WTC11 (cell line): ENCODE measurements at regions not wholly inside any gene's neighbourhood (a gene's known extent, or its start where the extent isn't known, plus 50 kb on each side); places are given as distances from the start of the nearest gene placed in this dataset.

Experiments
- ATF1 ChIP-seq: sonication (generic); formaldehyde crosslinking; IDR thresholded peaks from 2 replicates; pipeline ENCODE4 v1.8.1; 2023; ENCODE audit warnings: mild to moderate bottlenecking, moderate library complexity, missing genetic modification reagents
- EMX1 ChIP-seq: fragments of 250-450 bp; sonication (Bioruptor Pico); IDR thresholded peaks from 2 replicates; pipeline ENCODE4 v1.8.0; 2021; ENCODE audit warnings: mild to moderate bottlenecking
- NFATC4 ChIP-seq: fragments of 250-450 bp; sonication (Bioruptor Pico); IDR thresholded peaks from 2 replicates; pipeline ENCODE4 v1.9.0; 2021; ENCODE audit warnings: mild to moderate bottlenecking
- TF ChIP-seq, protein P1 (sequence below): sonication (generic); formaldehyde crosslinking; IDR thresholded peaks from 2 replicates; pipeline ENCODE4 v1.8.0; 2023; ENCODE audit warnings: mild to moderate bottlenecking, missing genetic modification reagents
- TF ChIP-seq, protein P2 (sequence below): fragments of 250-450 bp; sonication (Bioruptor Pico); IDR thresholded peaks from 2 replicates; pipeline ENCODE4 v1.9.0; 2021; ENCODE audit warnings: mild to moderate bottlenecking
- TF ChIP-seq, protein P3 (sequence below): sonication (generic); formaldehyde crosslinking; IDR thresholded peaks from 2 replicates; pipeline ENCODE4 v1.8.1; 2022; ENCODE audit warnings: low read depth, mild to moderate bottlenecking, moderate library complexity, missing genetic modification reagents, borderline replicate concordance
- TF ChIP-seq, protein P4 (sequence below): sonication (generic); formaldehyde crosslinking; IDR thresholded peaks from 2 replicates; pipeline ENCODE4 v1.8.1; 2022; ENCODE audit warnings: mild to moderate bottlenecking, moderate library complexity, missing genetic modification reagents
- TF ChIP-seq, protein P5 (sequence below): sonication (generic); formaldehyde crosslinking; conservative IDR thresholded peaks from 2 replicates; pipeline ENCODE4 v1.8.1; 2022; ENCODE audit warnings: mild to moderate bottlenecking, missing genetic modification reagents
- TF ChIP-seq, protein P6 (sequence below): sonication (generic); formaldehyde crosslinking; IDR thresholded peaks from 2 replicates; pipeline ENCODE4 v1.8.0; 2023; ENCODE audit warnings: missing genetic modification reagents, mild to moderate bottlenecking, borderline replicate concordance

DNA sequence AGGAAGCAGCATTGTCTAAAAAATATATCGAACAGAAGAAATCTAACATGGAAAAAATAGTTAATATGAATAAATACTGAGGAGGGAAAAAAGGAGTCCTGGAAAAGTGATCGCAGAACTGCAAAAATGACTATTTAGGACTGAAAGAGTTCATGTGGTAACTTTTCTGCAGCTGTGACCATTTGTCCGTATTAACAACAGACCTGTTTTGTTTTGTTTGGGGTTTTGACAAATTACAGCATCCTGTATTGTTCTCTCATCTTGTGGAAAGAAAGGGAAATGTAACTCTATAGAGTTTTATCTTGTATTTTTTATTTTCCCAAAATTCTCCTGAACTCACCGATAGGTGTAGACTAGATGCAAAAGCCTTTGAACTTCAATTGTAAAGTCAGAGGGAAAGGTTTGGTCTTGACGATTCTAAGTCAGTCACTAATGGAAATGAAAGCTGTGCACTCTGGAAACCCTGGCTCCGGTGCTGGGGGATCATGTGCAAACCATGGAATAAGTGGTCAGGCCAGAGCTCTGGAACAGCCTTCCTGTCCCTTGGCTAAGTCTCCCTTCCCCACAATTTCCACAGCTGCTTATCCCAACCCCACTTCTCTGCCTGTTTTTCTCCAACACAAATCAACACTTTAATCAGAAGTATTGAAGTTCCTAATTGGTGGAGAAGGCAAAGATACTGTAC lies 51.2 kb upstream of the MARCKS start (continued):
- TF ChIP-seq, protein P1, sequence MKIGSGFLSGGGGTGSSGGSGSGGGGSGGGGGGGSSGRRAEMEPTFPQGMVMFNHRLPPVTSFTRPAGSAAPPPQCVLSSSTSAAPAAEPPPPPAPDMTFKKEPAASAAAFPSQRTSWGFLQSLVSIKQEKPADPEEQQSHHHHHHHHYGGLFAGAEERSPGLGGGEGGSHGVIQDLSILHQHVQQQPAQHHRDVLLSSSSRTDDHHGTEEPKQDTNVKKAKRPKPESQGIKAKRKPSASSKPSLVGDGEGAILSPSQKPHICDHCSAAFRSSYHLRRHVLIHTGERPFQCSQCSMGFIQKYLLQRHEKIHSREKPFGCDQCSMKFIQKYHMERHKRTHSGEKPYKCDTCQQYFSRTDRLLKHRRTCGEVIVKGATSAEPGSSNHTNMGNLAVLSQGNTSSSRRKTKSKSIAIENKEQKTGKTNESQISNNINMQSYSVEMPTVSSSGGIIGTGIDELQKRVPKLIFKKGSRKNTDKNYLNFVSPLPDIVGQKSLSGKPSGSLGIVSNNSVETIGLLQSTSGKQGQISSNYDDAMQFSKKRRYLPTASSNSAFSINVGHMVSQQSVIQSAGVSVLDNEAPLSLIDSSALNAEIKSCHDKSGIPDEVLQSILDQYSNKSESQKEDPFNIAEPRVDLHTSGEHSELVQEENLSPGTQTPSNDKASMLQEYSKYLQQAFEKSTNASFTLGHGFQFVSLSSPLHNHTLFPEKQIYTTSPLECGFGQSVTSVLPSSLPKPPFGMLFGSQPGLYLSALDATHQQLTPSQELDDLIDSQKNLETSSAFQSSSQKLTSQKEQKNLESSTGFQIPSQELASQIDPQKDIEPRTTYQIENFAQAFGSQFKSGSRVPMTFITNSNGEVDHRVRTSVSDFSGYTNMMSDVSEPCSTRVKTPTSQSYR, result no peak
- TF ChIP-seq, protein P2, sequence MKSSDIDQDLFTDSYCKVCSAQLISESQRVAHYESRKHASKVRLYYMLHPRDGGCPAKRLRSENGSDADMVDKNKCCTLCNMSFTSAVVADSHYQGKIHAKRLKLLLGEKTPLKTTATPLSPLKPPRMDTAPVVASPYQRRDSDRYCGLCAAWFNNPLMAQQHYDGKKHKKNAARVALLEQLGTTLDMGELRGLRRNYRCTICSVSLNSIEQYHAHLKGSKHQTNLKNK (CRISPR knock-in tag), result no peak
- TF ChIP-seq EMX1 (CRISPR knock-in tag), result no peak
- TF ChIP-seq NFATC4 (CRISPR knock-in tag), result no peak
- TF ChIP-seq, protein P3, sequence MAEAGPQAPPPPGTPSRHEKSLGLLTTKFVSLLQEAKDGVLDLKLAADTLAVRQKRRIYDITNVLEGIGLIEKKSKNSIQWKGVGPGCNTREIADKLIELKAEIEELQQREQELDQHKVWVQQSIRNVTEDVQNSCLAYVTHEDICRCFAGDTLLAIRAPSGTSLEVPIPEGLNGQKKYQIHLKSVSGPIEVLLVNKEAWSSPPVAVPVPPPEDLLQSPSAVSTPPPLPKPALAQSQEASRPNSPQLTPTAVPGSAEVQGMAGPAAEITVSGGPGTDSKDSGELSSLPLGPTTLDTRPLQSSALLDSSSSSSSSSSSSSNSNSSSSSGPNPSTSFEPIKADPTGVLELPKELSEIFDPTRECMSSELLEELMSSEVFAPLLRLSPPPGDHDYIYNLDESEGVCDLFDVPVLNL, result no peak
- TF ChIP-seq, protein P4, sequence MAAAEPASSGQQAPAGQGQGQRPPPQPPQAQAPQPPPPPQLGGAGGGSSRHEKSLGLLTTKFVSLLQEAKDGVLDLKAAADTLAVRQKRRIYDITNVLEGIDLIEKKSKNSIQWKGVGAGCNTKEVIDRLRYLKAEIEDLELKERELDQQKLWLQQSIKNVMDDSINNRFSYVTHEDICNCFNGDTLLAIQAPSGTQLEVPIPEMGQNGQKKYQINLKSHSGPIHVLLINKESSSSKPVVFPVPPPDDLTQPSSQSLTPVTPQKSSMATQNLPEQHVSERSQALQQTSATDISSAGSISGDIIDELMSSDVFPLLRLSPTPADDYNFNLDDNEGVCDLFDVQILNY (CRISPR knock-in tag), result no peak
- no peak for TF ChIP-seq ATF1 (CRISPR knock-in tag)
- TF ChIP-seq, protein P5, sequence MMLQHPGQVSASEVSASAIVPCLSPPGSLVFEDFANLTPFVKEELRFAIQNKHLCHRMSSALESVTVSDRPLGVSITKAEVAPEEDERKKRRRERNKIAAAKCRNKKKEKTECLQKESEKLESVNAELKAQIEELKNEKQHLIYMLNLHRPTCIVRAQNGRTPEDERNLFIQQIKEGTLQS (CRISPR knock-in tag), result no peak
- TF ChIP-seq, protein P6, sequence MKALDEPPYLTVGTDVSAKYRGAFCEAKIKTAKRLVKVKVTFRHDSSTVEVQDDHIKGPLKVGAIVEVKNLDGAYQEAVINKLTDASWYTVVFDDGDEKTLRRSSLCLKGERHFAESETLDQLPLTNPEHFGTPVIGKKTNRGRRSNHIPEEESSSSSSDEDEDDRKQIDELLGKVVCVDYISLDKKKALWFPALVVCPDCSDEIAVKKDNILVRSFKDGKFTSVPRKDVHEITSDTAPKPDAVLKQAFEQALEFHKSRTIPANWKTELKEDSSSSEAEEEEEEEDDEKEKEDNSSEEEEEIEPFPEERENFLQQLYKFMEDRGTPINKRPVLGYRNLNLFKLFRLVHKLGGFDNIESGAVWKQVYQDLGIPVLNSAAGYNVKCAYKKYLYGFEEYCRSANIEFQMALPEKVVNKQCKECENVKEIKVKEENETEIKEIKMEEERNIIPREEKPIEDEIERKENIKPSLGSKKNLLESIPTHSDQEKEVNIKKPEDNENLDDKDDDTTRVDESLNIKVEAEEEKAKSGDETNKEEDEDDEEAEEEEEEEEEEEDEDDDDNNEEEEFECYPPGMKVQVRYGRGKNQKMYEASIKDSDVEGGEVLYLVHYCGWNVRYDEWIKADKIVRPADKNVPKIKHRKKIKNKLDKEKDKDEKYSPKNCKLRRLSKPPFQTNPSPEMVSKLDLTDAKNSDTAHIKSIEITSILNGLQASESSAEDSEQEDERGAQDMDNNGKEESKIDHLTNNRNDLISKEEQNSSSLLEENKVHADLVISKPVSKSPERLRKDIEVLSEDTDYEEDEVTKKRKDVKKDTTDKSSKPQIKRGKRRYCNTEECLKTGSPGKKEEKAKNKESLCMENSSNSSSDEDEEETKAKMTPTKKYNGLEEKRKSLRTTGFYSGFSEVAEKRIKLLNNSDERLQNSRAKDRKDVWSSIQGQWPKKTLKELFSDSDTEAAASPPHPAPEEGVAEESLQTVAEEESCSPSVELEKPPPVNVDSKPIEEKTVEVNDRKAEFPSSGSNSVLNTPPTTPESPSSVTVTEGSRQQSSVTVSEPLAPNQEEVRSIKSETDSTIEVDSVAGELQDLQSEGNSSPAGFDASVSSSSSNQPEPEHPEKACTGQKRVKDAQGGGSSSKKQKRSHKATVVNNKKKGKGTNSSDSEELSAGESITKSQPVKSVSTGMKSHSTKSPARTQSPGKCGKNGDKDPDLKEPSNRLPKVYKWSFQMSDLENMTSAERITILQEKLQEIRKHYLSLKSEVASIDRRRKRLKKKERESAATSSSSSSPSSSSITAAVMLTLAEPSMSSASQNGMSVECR (CRISPR knock-in tag), result no peak
